OCI-LY1 (cell line): ENCODE measurements at regions not wholly inside any gene's neighbourhood (a gene's known extent, or its start where the extent isn't known, plus 50 kb on each side); places are given as distances from the start of the nearest gene placed in this dataset.
"Not testable (repeated sequence)": the region's sequence is repeated elsewhere in the genome, so short reads cannot be mapped to it uniquely, and the experiment has no call there.

Experiments
- H2AFZ ChIP-seq: fragments of 200-600 bp; sonication (generic), shearing (Covaris generic); 2 replicates; pipeline ENCODE4 v1.6.0; 2014; ENCODE audit warnings: antibody characterized with exemption, mild to moderate bottlenecking, low read length
- H3F3A ChIP-seq: fragments of 200-600 bp; sonication (generic), shearing (Covaris generic); 2 replicates; pipeline ENCODE4 v1.6.0; 2014; ENCODE audit warnings: mild to moderate bottlenecking, antibody characterized with exemption, low read length, moderate library complexity; ENCODE audit not compliant: insufficient read depth
- H3K27ac ChIP-seq: fragments of 200-600 bp; sonication (generic); 2 replicates; pipeline ENCODE4 v1.5.1; 2014; ENCODE audit warnings: low read length, mixed run types, mild to moderate bottlenecking, low read depth; ENCODE audit not compliant: poor library complexity, severe bottlenecking
- H3K27me3 ChIP-seq: fragments of 200-600 bp; sonication (generic); 2 replicates; pipeline ENCODE4 v1.6.0; 2014; ENCODE audit warnings: antibody characterized with exemption, mild to moderate bottlenecking, low read length, moderate library complexity; ENCODE audit not compliant: insufficient read depth
- H3K36me3 ChIP-seq: fragments of 200-600 bp; sonication (generic); 2 replicates; pipeline ENCODE4 v1.6.1; 2014; ENCODE audit warnings: mild to moderate bottlenecking, antibody characterized with exemption, low read length, moderate library complexity, mixed read lengths; ENCODE audit not compliant: insufficient read depth
- H3K4me1 ChIP-seq: fragments of 200-600 bp; sonication (generic); 2 replicates; pipeline ENCODE4 v1.5.1; 2014; ENCODE audit warnings: mild to moderate bottlenecking, low read length, moderate library complexity; ENCODE audit not compliant: insufficient read depth, severe bottlenecking
- H3K4me2 ChIP-seq: fragments of 200-600 bp; sonication (generic), shearing (Covaris generic); 2 replicates; pipeline ENCODE4 v1.6.1; 2014; ENCODE audit warnings: low read length
- H3K4me3 ChIP-seq: fragments of 200-600 bp; sonication (generic); 2 replicates; pipeline ENCODE4 v1.5.1; 2014; ENCODE audit warnings: low read length, low read depth, mild to moderate bottlenecking, mixed read lengths; ENCODE audit not compliant: poor library complexity, severe bottlenecking
- H3K79me2 ChIP-seq: fragments of 200-600 bp; shearing (Covaris generic); 2 replicates; pipeline ENCODE4 v1.6.1; 2016; ENCODE audit warnings: mixed run types, low read length, mixed read lengths; ENCODE audit not compliant: insufficient read depth
- H3K9ac ChIP-seq: fragments of 200-600 bp; sonication (generic), shearing (Covaris generic); 2 replicates; pipeline ENCODE4 v1.6.1; 2014; ENCODE audit warnings: mild to moderate bottlenecking, low read length, mixed read lengths
- H3K9me2 ChIP-seq: fragments of 200-600 bp; sonication (generic), shearing (Covaris generic); 2 replicates; pipeline ENCODE4 v1.6.1; 2014; ENCODE audit warnings: low read depth, mild to moderate bottlenecking, low read length, mixed read lengths
- H3K9me3 ChIP-seq: fragments of 200-600 bp; shearing (Covaris generic); 2 replicates; pipeline ENCODE4 v1.6.1; 2014; ENCODE audit warnings: low read length, mixed read lengths
- H4K20me1 ChIP-seq: fragments of 200-600 bp; sonication (generic), shearing (Covaris generic); 2 replicates; pipeline ENCODE4 v1.6.0; 2016; ENCODE audit warnings: mild to moderate bottlenecking, low read length; ENCODE audit not compliant: insufficient read depth

- not testable (repeated sequence) for H2AFZ ChIP-seq, H3K36me3 ChIP-seq
Measured at GRCh38 chr9:61817127-61817705, 627.4 kb downstream of the SPATA31A7 start.

DNA sequence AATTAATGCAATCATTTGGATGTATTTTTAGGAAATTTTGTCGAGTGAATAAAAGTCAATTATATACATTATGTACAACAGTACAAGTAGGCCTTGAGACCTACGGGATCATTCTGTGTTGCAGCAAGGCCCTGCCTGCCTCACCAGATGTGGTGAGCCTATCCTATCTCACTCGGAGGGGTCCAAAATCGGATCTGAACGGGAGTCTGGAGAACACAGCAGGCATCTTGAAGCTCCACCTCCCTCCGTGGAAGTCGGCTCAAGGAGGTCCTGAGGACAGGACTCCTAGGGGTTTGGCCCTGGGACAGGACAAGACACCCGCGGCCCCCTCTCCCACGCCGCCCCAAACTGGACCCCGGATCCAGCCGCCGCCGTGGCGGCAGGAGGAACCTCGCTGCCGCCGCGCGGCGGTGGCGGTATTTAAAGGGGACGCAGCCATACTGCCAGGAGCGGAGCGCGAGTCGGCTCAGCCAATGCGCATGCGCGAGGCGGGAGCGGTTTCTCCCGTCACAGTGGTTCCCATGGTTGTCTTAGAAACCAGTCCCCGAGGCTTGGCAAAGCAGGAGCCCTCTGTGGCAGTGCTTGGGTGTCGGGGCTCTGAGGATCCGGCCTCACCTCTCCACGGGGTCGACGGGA is 663.9 kb downstream of the SPATA31A7 start:
- H3K79me2 ChIP-seq, H4K20me1 ChIP-seq, H3K9ac ChIP-seq, H3K4me2 ChIP-seq, H2AFZ ChIP-seq, H3K27me3 ChIP-seq, H3K9me3 ChIP-seq, H3K9me2 ChIP-seq, H3K27ac ChIP-seq, H3F3A ChIP-seq, H3K36me3 ChIP-seq, H3K4me1 ChIP-seq: not testable (repeated sequence)
- H3K4me3 ChIP-seq = peak overlapping the region; percentile 27

More at GRCh38 chr9:61817127-61817705, 627.4 kb downstream of the SPATA31A7 start:
- not testable (repeated sequence) for H3F3A ChIP-seq, H3K4me1 ChIP-seq, H4K20me1 ChIP-seq, H3K4me2 ChIP-seq, H3K27me3 ChIP-seq, H3K4me3 ChIP-seq, H3K79me2 ChIP-seq, H3K9me2 ChIP-seq, H3K27ac ChIP-seq, H3K9me3 ChIP-seq, H3K9ac ChIP-seq

- H3F3A ChIP-seq, H3K79me2 ChIP-seq: not testable (repeated sequence)
- peak overlapping the region; percentile 27 for H3K4me3 ChIP-seq
Measured at GRCh38 chr9:61854260-61854640, 664.4 kb downstream of the SPATA31A7 start.

GRCh38 chr9:61856283-61856682 is 666.4 kb downstream of the SPATA31A7 start:
- H3K4me2 ChIP-seq, H3F3A ChIP-seq: not testable (repeated sequence)

More at GRCh38 chr9:61854260-61854640, 664.4 kb downstream of the SPATA31A7 start:
- not testable (repeated sequence) for H3K36me3 ChIP-seq, H3K9ac ChIP-seq, H3K4me1 ChIP-seq, H4K20me1 ChIP-seq, H3K9me2 ChIP-seq, H2AFZ ChIP-seq, H3K27me3 ChIP-seq, H3K9me3 ChIP-seq, H3K4me2 ChIP-seq, H3K27ac ChIP-seq

DNA sequence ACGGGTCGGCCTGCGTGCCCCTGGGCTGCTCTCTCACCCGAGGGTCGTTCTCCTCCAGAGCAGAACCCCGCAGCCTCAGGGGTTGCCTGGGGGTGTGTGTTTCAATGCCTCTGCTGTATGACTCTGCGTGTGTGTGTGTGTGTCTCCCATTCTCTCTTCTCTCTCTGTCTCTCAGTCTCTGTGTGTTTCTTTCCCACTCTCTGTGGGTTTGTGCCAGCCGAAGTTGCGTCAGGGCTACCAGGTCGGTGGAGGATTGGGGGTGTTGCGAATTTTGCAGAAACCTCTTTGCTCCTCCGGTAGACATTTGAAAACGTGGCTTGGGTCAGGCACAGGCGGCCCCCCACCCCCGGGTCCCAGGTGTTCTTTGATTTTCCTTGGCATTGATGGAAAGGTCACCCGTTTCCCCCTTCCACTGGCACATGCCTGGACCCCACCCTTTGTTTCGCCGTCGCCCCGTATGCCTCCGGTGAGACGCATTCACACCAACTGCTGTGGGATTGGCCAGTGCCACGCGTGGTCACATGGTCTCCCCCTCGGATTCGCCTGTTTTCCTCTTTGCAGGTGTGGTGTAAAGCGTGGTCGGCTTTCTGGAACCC is 667.1 kb downstream of the SPATA31A7 start:
- H3K9ac ChIP-seq, H3F3A ChIP-seq, H3K27ac ChIP-seq, H3K79me2 ChIP-seq, H3K36me3 ChIP-seq, H3K9me3 ChIP-seq, H3K9me2 ChIP-seq, H4K20me1 ChIP-seq, H3K4me2 ChIP-seq, H3K4me1 ChIP-seq, H3K27me3 ChIP-seq, H2AFZ ChIP-seq, H3K4me3 ChIP-seq: not testable (repeated sequence)

More at GRCh38 chr9:61856283-61856682, 666.4 kb downstream of the SPATA31A7 start:
- not testable (repeated sequence) for H3K27ac ChIP-seq, H2AFZ ChIP-seq, H3K4me3 ChIP-seq, H3K9me3 ChIP-seq, H3K79me2 ChIP-seq, H3K27me3 ChIP-seq, H3K9ac ChIP-seq, H3K9me2 ChIP-seq, H3K36me3 ChIP-seq, H3K4me1 ChIP-seq, H4K20me1 ChIP-seq

GRCh38 chr9:61857709-61858351 is 668.0 kb downstream of the SPATA31A7 start:
- H2AFZ ChIP-seq, H3K9me3 ChIP-seq, H3K9me2 ChIP-seq, H3K27ac ChIP-seq, H3K9ac ChIP-seq, H3K27me3 ChIP-seq, H4K20me1 ChIP-seq, H3K36me3 ChIP-seq, H3K4me2 ChIP-seq, H3K4me3 ChIP-seq, H3K79me2 ChIP-seq, H3K4me1 ChIP-seq, H3F3A ChIP-seq: not testable (repeated sequence)

GRCh38 chr9:61862431-61862971 is 672.7 kb downstream of the SPATA31A7 start:
- H4K20me1 ChIP-seq, H3K4me2 ChIP-seq, H3K9me3 ChIP-seq, H3K9me2 ChIP-seq, H3K36me3 ChIP-seq, H3K27me3 ChIP-seq, H3F3A ChIP-seq, H3K4me1 ChIP-seq, H3K9ac ChIP-seq, H2AFZ ChIP-seq, H3K79me2 ChIP-seq, H3K27ac ChIP-seq, H3K4me3 ChIP-seq: not testable (repeated sequence)
